ENCODE measurements at regions not wholly inside any gene's neighbourhood (a gene's known extent, or its start where the extent isn't known, plus 50 kb on each side); places are given as distances from the start of the nearest gene placed in this dataset.

DNA sequence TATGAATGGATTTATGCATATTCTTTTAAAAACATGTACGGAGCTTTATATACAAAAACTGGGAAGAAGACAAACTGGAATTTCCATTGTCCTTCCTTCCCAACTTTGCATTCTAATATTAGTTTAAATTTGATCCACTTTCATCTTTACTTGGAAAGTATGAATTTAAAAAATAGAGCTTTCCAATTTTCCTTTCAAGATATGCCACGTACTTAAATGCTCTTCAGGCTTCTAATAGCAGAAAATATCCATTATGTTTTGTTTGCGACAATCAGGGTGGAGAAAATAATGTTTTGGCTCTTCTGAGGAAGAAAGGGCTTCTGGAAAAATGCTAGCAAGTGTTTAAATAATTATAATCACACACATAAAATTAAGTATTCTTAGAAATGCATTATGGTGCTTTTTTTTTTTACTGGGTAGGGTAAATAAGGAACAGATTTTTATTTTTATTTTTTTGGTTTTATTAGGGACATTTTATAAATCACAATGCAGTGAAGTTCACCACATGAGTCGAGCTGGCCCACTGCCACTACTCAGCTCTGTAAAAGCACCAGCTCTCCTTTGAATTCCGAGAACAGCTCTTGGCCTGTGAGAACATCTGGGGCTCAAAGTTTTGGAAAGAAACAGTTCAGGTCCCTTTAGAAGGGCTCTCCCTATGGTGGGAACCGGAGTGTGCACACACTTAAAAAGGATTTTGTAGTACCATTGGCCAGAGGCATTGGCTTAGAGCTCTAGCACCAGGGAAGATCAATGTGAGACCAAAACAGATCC lies 287.4 kb upstream of the LYPLAL1 start:
- no peak overlapping the region for H3K27ac ChIP-seq (ENCODE audit: low read depth, low read length)
- TF ChIP-seq, protein P1, sequence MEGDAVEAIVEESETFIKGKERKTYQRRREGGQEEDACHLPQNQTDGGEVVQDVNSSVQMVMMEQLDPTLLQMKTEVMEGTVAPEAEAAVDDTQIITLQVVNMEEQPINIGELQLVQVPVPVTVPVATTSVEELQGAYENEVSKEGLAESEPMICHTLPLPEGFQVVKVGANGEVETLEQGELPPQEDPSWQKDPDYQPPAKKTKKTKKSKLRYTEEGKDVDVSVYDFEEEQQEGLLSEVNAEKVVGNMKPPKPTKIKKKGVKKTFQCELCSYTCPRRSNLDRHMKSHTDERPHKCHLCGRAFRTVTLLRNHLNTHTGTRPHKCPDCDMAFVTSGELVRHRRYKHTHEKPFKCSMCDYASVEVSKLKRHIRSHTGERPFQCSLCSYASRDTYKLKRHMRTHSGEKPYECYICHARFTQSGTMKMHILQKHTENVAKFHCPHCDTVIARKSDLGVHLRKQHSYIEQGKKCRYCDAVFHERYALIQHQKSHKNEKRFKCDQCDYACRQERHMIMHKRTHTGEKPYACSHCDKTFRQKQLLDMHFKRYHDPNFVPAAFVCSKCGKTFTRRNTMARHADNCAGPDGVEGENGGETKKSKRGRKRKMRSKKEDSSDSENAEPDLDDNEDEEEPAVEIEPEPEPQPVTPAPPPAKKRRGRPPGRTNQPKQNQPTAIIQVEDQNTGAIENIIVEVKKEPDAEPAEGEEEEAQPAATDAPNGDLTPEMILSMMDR (IDR thresholded peaks at IDR 0.05; ENCODE audit: insufficient read depth, low read length, poor library complexity, severe bottlenecking): no peak
- no peak for TF ChIP-seq EZH2phosphoT487 (conservative IDR thresholded peaks at IDR 0.05; ENCODE audit: low read length)

GRCh38 chr1:218887141-218887925 lies 286.3 kb upstream of the LYPLAL1 start:
- Histone ChIP-seq H3K27ac (ENCODE audit: low read depth, low read length) (no peak overlapping the region), H3K36me3 (ENCODE audit: low read length) (no peaks in the 10 kb centered on the region), H3K79me2 (ENCODE audit: insufficient read depth, low read length) (no peaks in the 10 kb centered on the region), H3K9me3 (ENCODE audit: insufficient read depth, low read length) (no peaks in the 10 kb centered on the region), H3K4me3 (ENCODE audit: insufficient read depth, low read length, poor library complexity, severe bottlenecking) (no peak overlapping the region), H3K9ac (ENCODE audit: low read length) (no peak overlapping the region), H2AFZ (ENCODE audit: low read depth, low read length, severe bottlenecking) (no peak overlapping the region), H3K9me2 (replicated peaks; ENCODE audit: insufficient read depth, low read length) (no peaks in the 10 kb centered on the region), H3K27me3 (ENCODE audit: low read length) (no peaks in the 10 kb centered on the region), H3F3A (ENCODE audit: insufficient read depth) (no peaks in the 10 kb centered on the region), H3K4me2 (ENCODE audit: low read depth, low read length, poor library complexity, severe bottlenecking) (no peak overlapping the region), H4K20me1 (ENCODE audit: low read depth, low read length) (no peaks in the 10 kb centered on the region)
- no peak for TF ChIP-seq EZH2phosphoT487 (conservative IDR thresholded peaks at IDR 0.05; ENCODE audit: low read length)
- TF ChIP-seq, protein P1 (IDR thresholded peaks at IDR 0.05; ENCODE audit: insufficient read depth, low read length, poor library complexity, severe bottlenecking): no peak

More for the DNA sequence above, 287.4 kb upstream of the LYPLAL1 start:
- H3K9me2 ChIP-seq (replicated peaks; ENCODE audit: insufficient read depth, low read length): no peaks in the 10 kb centered on the region
- H2AFZ ChIP-seq (ENCODE audit: low read depth, low read length, severe bottlenecking): no peak overlapping the region
- H3K79me2 ChIP-seq (ENCODE audit: insufficient read depth, low read length): no peaks in the 10 kb centered on the region
- H3K4me2 ChIP-seq (ENCODE audit: low read depth, low read length, poor library complexity, severe bottlenecking): no peak overlapping the region
- no peaks in the 10 kb centered on the region for H3K9me3 ChIP-seq (ENCODE audit: insufficient read depth, low read length)
- H4K20me1 ChIP-seq (ENCODE audit: low read depth, low read length): no peaks in the 10 kb centered on the region
- no peaks in the 10 kb centered on the region for H3K36me3 ChIP-seq (ENCODE audit: low read length)
- H3K4me3 ChIP-seq (ENCODE audit: insufficient read depth, low read length, poor library complexity, severe bottlenecking): no peak overlapping the region
- no peaks in the 10 kb centered on the region for H3F3A ChIP-seq (ENCODE audit: insufficient read depth)
- H3K27me3 ChIP-seq (ENCODE audit: low read length): no peaks in the 10 kb centered on the region
- H3K9ac ChIP-seq (ENCODE audit: low read length): no peak overlapping the region

DNA sequence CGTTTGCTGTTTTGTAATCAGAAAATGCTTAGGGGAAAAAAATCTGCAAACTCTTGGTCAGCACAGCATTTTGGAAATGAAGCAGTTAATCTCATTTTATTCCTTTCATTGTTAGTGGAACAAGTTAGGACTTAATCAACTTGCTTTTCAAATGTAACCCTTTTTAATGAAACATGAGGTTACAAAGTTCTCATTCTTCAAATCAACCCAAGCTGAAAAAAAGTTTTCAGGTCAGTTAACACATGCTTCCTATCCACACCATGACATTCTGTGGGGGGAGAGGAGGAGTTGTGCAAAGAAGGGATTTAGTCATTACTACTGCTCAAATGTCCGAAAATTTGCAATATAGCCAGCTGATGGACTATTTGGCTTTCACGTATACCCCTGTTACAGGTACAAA lies 283.2 kb upstream of the LYPLAL1 start:
- no peak overlapping the region for H3K4me3 ChIP-seq (ENCODE audit: insufficient read depth, low read length, poor library complexity, severe bottlenecking)
- H3K4me2 ChIP-seq (ENCODE audit: low read depth, low read length, poor library complexity, severe bottlenecking): no peak overlapping the region
- TF ChIP-seq, protein P1 (IDR thresholded peaks at IDR 0.05; ENCODE audit: insufficient read depth, low read length, poor library complexity, severe bottlenecking): no peak
- TF ChIP-seq EZH2phosphoT487 (conservative IDR thresholded peaks at IDR 0.05; ENCODE audit: low read length): no peak
- H3K36me3 ChIP-seq (ENCODE audit: low read length): no peaks in the 10 kb centered on the region
- no peaks in the 10 kb centered on the region for H3K9me2 ChIP-seq (replicated peaks; ENCODE audit: insufficient read depth, low read length)
- no peak overlapping the region for H3K27ac ChIP-seq (ENCODE audit: low read depth, low read length)
- no peaks in the 10 kb centered on the region for H3K9me3 ChIP-seq (ENCODE audit: insufficient read depth, low read length)
- H3K79me2 ChIP-seq (ENCODE audit: insufficient read depth, low read length): no peaks in the 10 kb centered on the region
- H3F3A ChIP-seq (ENCODE audit: insufficient read depth): no peaks in the 10 kb centered on the region
- H3K9ac ChIP-seq (ENCODE audit: low read length): no peak overlapping the region
- no peaks in the 10 kb centered on the region for H4K20me1 ChIP-seq (ENCODE audit: low read depth, low read length)
- no peak overlapping the region for H2AFZ ChIP-seq (ENCODE audit: low read depth, low read length, severe bottlenecking)
- no peaks in the 10 kb centered on the region for H3K27me3 ChIP-seq (ENCODE audit: low read length)
